ENCODE measurements at regions not wholly inside any gene's neighbourhood (a gene's known extent, or its start where the extent isn't known, plus 50 kb on each side); places are given as distances from the start of the nearest gene placed in this dataset.

DNA sequence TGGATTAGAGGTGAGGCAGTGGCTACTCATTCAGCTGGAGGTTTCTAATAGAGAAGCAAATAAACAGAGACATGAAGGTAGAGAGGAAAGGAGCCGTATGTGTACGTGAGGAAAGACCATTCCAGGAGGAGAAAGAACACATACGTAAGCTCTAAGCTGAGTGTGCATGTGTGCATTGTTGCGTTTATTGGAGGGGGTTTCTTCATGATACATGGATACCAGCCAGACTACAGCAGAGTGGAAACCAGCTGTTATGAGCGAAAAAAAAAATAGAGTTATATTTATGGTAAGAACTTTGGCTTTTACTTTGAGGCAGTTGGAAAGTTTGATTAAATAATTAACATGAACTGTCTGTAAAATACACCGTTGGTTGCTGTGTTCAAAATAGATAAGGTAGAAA lies 173.4 kb upstream of the RGS18 start:
- Histone ChIP-seq H3K27me3 (ENCODE audit: control insufficient read depth, insufficient read depth, low read length) (no peaks in the 10 kb centered on the region), H3K36me3 (ENCODE audit: control insufficient read depth, insufficient read depth, low read length) (no peaks in the 10 kb centered on the region), H3K9me3 (ENCODE audit: control insufficient read depth, insufficient read depth, low read length) (peaks cover 14% of the 10 kb centered on the region), H3K4me1 (ENCODE audit: control insufficient read depth, insufficient read depth, low read length) (no peaks in the 10 kb centered on the region), H3K4me3 (ENCODE audit: low read length) (no peak overlapping the region), H3K27ac (ENCODE audit: low read length) (no peak overlapping the region)
- Mint-ChIP-seq H3K36me3 (peaks cover 9% of the 10 kb centered on the region), H3K27me3 (ENCODE audit: low read depth in 2 of 2) (no peaks in the 10 kb centered on the region), H3K9me3 (peaks cover 13 to 14% of the 10 kb centered on the region in 2 donors), H3K4me3 (no peak overlapping the region), H3K4me1 (no peaks in the 10 kb centered on the region), H3K27ac (no peak overlapping the region)
- ATAC-seq (no peak), DNase-seq (no peak)
- WGBS (ENCODE audit: insufficient coverage), result 94% methylated on average over 6 of the region's 6 CpGs
- TF ChIP-seq, protein P1, sequence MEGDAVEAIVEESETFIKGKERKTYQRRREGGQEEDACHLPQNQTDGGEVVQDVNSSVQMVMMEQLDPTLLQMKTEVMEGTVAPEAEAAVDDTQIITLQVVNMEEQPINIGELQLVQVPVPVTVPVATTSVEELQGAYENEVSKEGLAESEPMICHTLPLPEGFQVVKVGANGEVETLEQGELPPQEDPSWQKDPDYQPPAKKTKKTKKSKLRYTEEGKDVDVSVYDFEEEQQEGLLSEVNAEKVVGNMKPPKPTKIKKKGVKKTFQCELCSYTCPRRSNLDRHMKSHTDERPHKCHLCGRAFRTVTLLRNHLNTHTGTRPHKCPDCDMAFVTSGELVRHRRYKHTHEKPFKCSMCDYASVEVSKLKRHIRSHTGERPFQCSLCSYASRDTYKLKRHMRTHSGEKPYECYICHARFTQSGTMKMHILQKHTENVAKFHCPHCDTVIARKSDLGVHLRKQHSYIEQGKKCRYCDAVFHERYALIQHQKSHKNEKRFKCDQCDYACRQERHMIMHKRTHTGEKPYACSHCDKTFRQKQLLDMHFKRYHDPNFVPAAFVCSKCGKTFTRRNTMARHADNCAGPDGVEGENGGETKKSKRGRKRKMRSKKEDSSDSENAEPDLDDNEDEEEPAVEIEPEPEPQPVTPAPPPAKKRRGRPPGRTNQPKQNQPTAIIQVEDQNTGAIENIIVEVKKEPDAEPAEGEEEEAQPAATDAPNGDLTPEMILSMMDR (IDR thresholded peaks at IDR 0.05), result no peak
- intact Hi-C loops (cut with micrococcal nuclease), result no loop called here

DNA sequence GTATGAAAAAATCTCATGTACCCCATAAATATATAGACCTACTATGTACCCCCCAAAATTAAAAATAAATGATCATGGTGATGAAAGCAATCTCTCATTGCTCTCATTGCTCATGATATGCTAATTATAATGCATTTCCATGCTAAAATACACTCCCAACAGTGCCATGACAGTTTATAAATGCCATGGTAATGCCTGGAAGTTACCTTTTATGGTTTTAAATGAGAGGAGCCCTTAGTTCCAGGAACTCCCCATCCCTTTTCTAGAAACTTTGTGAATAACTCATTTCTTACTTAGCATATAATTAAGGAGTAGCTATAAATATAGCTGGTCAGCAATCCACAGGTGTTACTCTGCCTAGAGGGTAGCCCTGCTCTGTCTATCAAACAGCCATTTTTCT lies 166.1 kb upstream of the RGS18 start:
- Histone ChIP-seq H3K4me1 (ENCODE audit: control insufficient read depth, insufficient read depth, low read length) (no peaks in the 10 kb centered on the region), H3K27me3 (ENCODE audit: control insufficient read depth, insufficient read depth, low read length) (no peaks in the 10 kb centered on the region), H3K36me3 (ENCODE audit: control insufficient read depth, insufficient read depth, low read length) (no peaks in the 10 kb centered on the region), H3K4me3 (ENCODE audit: low read length) (no peak overlapping the region), H3K27ac (ENCODE audit: low read length) (no peak overlapping the region), H3K9me3 (ENCODE audit: control insufficient read depth, insufficient read depth, low read length) (no peaks in the 10 kb centered on the region)
- ATAC-seq (no peak), DNase-seq (no peak)
- H3K4me3 Mint-ChIP-seq, result no peak overlapping the region
- intact Hi-C loops (cut with micrococcal nuclease), result no loop called here
- H3K27ac Mint-ChIP-seq, result no peak overlapping the region
- no peaks in the 10 kb centered on the region for H3K4me1 Mint-ChIP-seq
- TF ChIP-seq, protein P1 (IDR thresholded peaks at IDR 0.05), result no peak
- H3K27me3 Mint-ChIP-seq (ENCODE audit: low read depth in 2 of 2), result no peaks in the 10 kb centered on the region
- H3K9me3 Mint-ChIP-seq, result peaks cover 2 to 8% of the 10 kb centered on the region in 2 donors
- no peaks in the 10 kb centered on the region for H3K36me3 Mint-ChIP-seq

GRCh38 chr1:191993549-191993948 lies 164.7 kb upstream of the RGS18 start:
- intact Hi-C loops (cut with micrococcal nuclease), result no loop called here
- no peak overlapping the region for H3K27ac Mint-ChIP-seq
- no peak overlapping the region for H3K4me3 Mint-ChIP-seq
- no peak overlapping the region for H3K4me3 ChIP-seq (ENCODE audit: low read length)
- ATAC-seq (no peak), DNase-seq (no peak)
- H3K9me3 ChIP-seq (ENCODE audit: control insufficient read depth, insufficient read depth, low read length), result no peaks in the 10 kb centered on the region
- no peaks in the 10 kb centered on the region for H3K36me3 Mint-ChIP-seq
- H3K36me3 ChIP-seq (ENCODE audit: control insufficient read depth, insufficient read depth, low read length), result no peaks in the 10 kb centered on the region
- H3K27ac ChIP-seq (ENCODE audit: low read length), result no peak overlapping the region
- H3K9me3 Mint-ChIP-seq, result peaks cover 2 to 8% of the 10 kb centered on the region in 2 donors
- no peaks in the 10 kb centered on the region for H3K27me3 ChIP-seq (ENCODE audit: control insufficient read depth, insufficient read depth, low read length)
- H3K27me3 Mint-ChIP-seq (ENCODE audit: low read depth in 2 of 2), result no peaks in the 10 kb centered on the region
- H3K4me1 ChIP-seq (ENCODE audit: control insufficient read depth, insufficient read depth, low read length), result no peaks in the 10 kb centered on the region
- TF ChIP-seq, protein P1 (IDR thresholded peaks at IDR 0.05), result no peak
- no peaks in the 10 kb centered on the region for H3K4me1 Mint-ChIP-seq
- 50% methylated on average over 1 of the region's 2 CpGs for WGBS (ENCODE audit: insufficient coverage)

- TF ChIP-seq, protein P1 (IDR thresholded peaks at IDR 0.05), result no peak
- Mint-ChIP-seq H3K36me3 (no peaks in the 10 kb centered on the region), H3K4me1 (no peaks in the 10 kb centered on the region), H3K9me3 (peaks cover 5 to 7% of the 10 kb centered on the region in 2 donors), H3K27me3 (ENCODE audit: low read depth in 2 of 2) (no peaks in the 10 kb centered on the region), H3K27ac (no peak overlapping the region), H3K4me3 (no peak overlapping the region)
- no peaks in the 10 kb centered on the region for H3K36me3 ChIP-seq (ENCODE audit: control insufficient read depth, insufficient read depth, low read length)
- WGBS (ENCODE audit: insufficient coverage), result 91% methylated on average over 3 of the region's 3 CpGs
- DNase-seq, result no peak
- no peak for ATAC-seq
- no peak overlapping the region for H3K27ac ChIP-seq (ENCODE audit: low read length)
- no peaks in the 10 kb centered on the region for H3K4me1 ChIP-seq (ENCODE audit: control insufficient read depth, insufficient read depth, low read length)
- H3K4me3 ChIP-seq (ENCODE audit: low read length), result no peak overlapping the region
- no peaks in the 10 kb centered on the region for H3K27me3 ChIP-seq (ENCODE audit: control insufficient read depth, insufficient read depth, low read length)
- no peaks in the 10 kb centered on the region for H3K9me3 ChIP-seq (ENCODE audit: control insufficient read depth, insufficient read depth, low read length)
- intact Hi-C loops (cut with micrococcal nuclease), result no loop called here
These were observed 156.2 kb upstream of the RGS18 start for GRCh38 chr1:192002063-192002462.

All from natural killer cell (primary cell).